BE2C (cell line): ENCODE measurements at regions not wholly inside any gene's neighbourhood (a gene's known extent, or its start where the extent isn't known, plus 50 kb on each side); places are given as distances from the start of the nearest gene placed in this dataset.
"Not testable (repeated sequence)": the region's sequence is repeated elsewhere in the genome, so short reads cannot be mapped to it uniquely, and the experiment has no call there.

ENCODE experiments used
- DNase-seq: peaks from one replicate; pipeline ENCODE4 v3.0.0-alpha.2; 2020
- H3K27me3 ChIP-seq: fragments of 250-450 bp; sonication (Bioruptor Pico); 2 replicates; pipeline ENCODE4 v1.5.1; 2020; ENCODE audit warnings: mild to moderate bottlenecking
- H3K36me3 ChIP-seq: fragments of 250-450 bp; sonication (Bioruptor Pico); 2 replicates; pipeline ENCODE4 v1.5.1; 2020; ENCODE audit warnings: mild to moderate bottlenecking
- H3K4me1 ChIP-seq: fragments of 250-450 bp; sonication (Bioruptor Pico); 2 replicates; pipeline ENCODE4 v1.5.1; 2020
- H3K4me3 ChIP-seq: 2 replicates; pipeline ENCODE4 v1.5.1; 2011; ENCODE audit warnings: low read depth, low read length
- H3K9me3 ChIP-seq: fragments of 250-450 bp; sonication (Bioruptor Pico); 2 replicates; pipeline ENCODE4 v1.5.1; 2020
- TF ChIP-seq, protein P1 (sequence below): IDR thresholded peaks from 2 replicates; pipeline ENCODE4 v1.5.1; 2012; ENCODE audit warnings: mild to moderate bottlenecking, low read depth, low read length

DNA sequence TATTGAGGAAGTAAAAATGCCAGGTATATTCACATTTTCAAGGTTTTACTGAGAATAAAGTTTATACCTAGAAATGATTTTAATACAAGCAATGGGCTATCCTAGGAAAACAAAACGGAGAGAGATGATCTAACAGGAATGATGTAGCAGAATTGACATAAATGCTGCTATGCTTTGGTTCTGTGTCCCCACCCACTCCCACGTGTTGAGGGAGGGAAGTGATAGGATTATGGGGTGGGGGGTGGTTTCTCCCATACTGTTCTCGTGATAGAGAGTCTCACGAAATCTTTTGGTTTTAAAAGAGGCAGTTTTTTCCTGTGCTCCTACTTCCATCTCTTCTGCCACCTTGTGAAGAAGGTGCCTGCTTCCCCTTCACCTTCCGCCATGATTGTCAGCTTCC is 236.2 kb upstream of the ZNF337 start:
- DNase-seq, H3K9me3 ChIP-seq, H3K4me3 ChIP-seq, H3K36me3 ChIP-seq, H3K27me3 ChIP-seq, H3K4me1 ChIP-seq: not testable (repeated sequence)

- H3K4me3 ChIP-seq, H3K4me1 ChIP-seq, H3K36me3 ChIP-seq, H3K9me3 ChIP-seq, H3K27me3 ChIP-seq, DNase-seq: not testable (repeated sequence)
Measured at GRCh38 chr20:25932170-25932569, 235.5 kb upstream of the ZNF337 start.

GRCh38 chr20:25902321-25902720 is 205.7 kb upstream of the ZNF337 start:
- H3K4me1 ChIP-seq, H3K27me3 ChIP-seq, H3K9me3 ChIP-seq, DNase-seq, H3K36me3 ChIP-seq, H3K4me3 ChIP-seq: not testable (repeated sequence)

DNA sequence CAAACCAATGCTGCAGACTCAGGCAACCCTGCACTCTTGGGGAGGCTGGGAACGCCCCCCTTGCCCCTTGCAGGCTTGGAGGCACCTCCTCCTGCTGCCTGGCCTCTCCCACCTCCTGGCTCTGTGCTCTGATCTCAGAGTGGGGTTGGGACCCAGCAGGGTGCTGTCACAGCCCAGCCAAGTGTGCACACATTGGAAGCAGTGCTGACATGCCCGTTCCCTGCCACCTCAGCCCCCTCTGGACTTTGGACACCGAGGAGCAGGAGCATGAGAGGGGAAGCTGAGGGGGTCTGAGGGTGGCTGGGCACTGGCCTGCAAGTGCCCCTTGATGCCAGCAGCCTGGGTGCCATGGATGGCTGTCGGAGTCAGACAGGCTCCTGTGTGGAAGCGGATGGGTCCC is 202.0 kb upstream of the ZNF337 start:
- not testable (repeated sequence) for H3K4me1 ChIP-seq, H3K27me3 ChIP-seq, H3K9me3 ChIP-seq, H3K4me3 ChIP-seq, H3K36me3 ChIP-seq, DNase-seq

GRCh38 chr20:25879096-25879495 is 182.4 kb upstream of the ZNF337 start:
- H3K36me3 ChIP-seq, H3K4me1 ChIP-seq, H3K27me3 ChIP-seq, H3K4me3 ChIP-seq, H3K9me3 ChIP-seq, DNase-seq: not testable (repeated sequence)

- not testable (repeated sequence) for H3K9me3 ChIP-seq, H3K4me3 ChIP-seq, H3K27me3 ChIP-seq, H3K36me3 ChIP-seq, H3K4me1 ChIP-seq, DNase-seq
Measured at GRCh38 chr20:25868650-25868979, 172.0 kb upstream of the ZNF337 start.

GRCh38 chr20:25867776-25868649 is 171.4 kb upstream of the ZNF337 start:
- H3K9me3 ChIP-seq: no peaks in the 10 kb centered on the region
- H3K4me1 ChIP-seq: no peaks in the 10 kb centered on the region
- H3K4me3 ChIP-seq: peak overlapping the region; percentile 47
- DNase-seq: peak; percentile 72
- TF ChIP-seq, protein P1, sequence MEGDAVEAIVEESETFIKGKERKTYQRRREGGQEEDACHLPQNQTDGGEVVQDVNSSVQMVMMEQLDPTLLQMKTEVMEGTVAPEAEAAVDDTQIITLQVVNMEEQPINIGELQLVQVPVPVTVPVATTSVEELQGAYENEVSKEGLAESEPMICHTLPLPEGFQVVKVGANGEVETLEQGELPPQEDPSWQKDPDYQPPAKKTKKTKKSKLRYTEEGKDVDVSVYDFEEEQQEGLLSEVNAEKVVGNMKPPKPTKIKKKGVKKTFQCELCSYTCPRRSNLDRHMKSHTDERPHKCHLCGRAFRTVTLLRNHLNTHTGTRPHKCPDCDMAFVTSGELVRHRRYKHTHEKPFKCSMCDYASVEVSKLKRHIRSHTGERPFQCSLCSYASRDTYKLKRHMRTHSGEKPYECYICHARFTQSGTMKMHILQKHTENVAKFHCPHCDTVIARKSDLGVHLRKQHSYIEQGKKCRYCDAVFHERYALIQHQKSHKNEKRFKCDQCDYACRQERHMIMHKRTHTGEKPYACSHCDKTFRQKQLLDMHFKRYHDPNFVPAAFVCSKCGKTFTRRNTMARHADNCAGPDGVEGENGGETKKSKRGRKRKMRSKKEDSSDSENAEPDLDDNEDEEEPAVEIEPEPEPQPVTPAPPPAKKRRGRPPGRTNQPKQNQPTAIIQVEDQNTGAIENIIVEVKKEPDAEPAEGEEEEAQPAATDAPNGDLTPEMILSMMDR: no peak
- H3K36me3 ChIP-seq: no peaks in the 10 kb centered on the region
- no peaks in the 10 kb centered on the region for H3K27me3 ChIP-seq

GRCh38 chr20:25867015-25867775 is 170.5 kb upstream of the ZNF337 start:
- not testable (repeated sequence) for DNase-seq, H3K36me3 ChIP-seq, H3K9me3 ChIP-seq, H3K27me3 ChIP-seq, H3K4me1 ChIP-seq, H3K4me3 ChIP-seq

- DNase-seq: peak; percentile 81
- Histone ChIP-seq H3K9me3 (no peaks in the 10 kb centered on the region), H3K36me3 (no peaks in the 10 kb centered on the region), H3K4me3 (peak overlapping the region; percentile 57), H3K27me3 (peaks cover 4% of the 10 kb centered on the region; the same call in 1 of the 2 replicates), H3K4me1 (no peaks in the 10 kb centered on the region)
- TF ChIP-seq, protein P1: no peak
Measured at GRCh38 chr20:25865715-25866656, 169.3 kb upstream of the ZNF337 start.

GRCh38 chr20:25864963-25865714 is 168.5 kb upstream of the ZNF337 start:
- DNase-seq: not testable (repeated sequence)
- Histone ChIP-seq H3K27me3 (peaks cover 10% of the 10 kb centered on the region), H3K4me3 (peak overlapping the region; percentile 57)

More at GRCh38 chr20:25864963-25865714, 168.5 kb upstream of the ZNF337 start:
- not testable (repeated sequence) for H3K9me3 ChIP-seq, H3K36me3 ChIP-seq, H3K4me1 ChIP-seq
